ENCODE measurements at regions not wholly inside any gene's neighbourhood (a gene's known extent, or its start where the extent isn't known, plus 50 kb on each side); places are given as distances from the start of the nearest gene placed in this dataset.

DNA sequence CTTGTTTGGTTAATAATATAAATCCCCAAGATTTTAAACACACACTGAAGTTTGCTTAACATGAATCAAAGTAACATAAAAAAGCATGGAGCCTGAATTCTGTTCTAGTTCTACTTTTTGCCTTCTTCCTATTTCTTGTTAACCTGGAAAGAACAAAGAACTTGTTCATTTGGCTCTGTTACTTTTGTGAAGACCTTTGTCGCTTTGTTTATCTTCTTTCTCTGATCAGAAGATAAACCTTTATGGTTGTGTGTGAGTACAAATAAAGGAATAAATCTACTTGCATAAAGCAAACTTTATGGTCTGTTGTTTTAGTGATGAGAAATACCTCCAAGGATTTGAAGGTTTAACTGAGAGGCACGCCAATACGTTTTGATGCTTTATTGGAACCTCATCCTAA, 210.1 kb upstream of the SATB1 start:
- Histone ChIP-seq H4K5ac (ENCODE audit: insufficient read length, low read depth, low read length) (no peak overlapping the region), H3K4me1 (ENCODE audit: insufficient read depth, low read length) (no peaks in the 10 kb centered on the region), H3K56ac (ENCODE audit: insufficient read length, low read depth, low read length) (no peak overlapping the region), H3K18ac (ENCODE audit: insufficient read length, low read depth, low read length) (no peak overlapping the region), H4K8ac (replicated peaks; ENCODE audit: insufficient read length, low read depth, low read length) (no peak overlapping the region), H3K9me3 (ENCODE audit: control insufficient read depth, low read depth, low read length) (no peaks in the 10 kb centered on the region), H3K4me2 (ENCODE audit: insufficient read depth, insufficient read length, low read length) (no peak overlapping the region), H3K4ac (ENCODE audit: low read depth, low read length) (no peak overlapping the region), H2BK12ac (ENCODE audit: insufficient read length, low read depth, low read length) (no peak overlapping the region), H3K23ac (ENCODE audit: insufficient read length, low read depth, low read length) (no peak overlapping the region), H3K79me2 (ENCODE audit: insufficient read depth, low read length) (no peaks in the 10 kb centered on the region), H3K27me3 (ENCODE audit: insufficient read depth, low read length) (no peaks in the 10 kb centered on the region), H2AFZ (ENCODE audit: low read length) (no peak overlapping the region), H3K14ac (ENCODE audit: insufficient read depth, low read length) (no peak overlapping the region), H3K9ac (ENCODE audit: extremely low read depth, insufficient read length, low read length) (no peak overlapping the region), H3K27ac (ENCODE audit: insufficient read length, low read depth, low read length) (no peak overlapping the region), H3T11ph (ENCODE audit: low read length) (no peak overlapping the region), H2BK120ac (ENCODE audit: low read depth, low read length, poor library complexity, severe bottlenecking) (no peak overlapping the region), H2BK20ac (ENCODE audit: low read depth, low read length, poor library complexity, severe bottlenecking) (no peak overlapping the region), H3K23me2 (ENCODE audit: insufficient read length, low read depth, low read length, poor library complexity, severe bottlenecking) (no peaks in the 10 kb centered on the region), H2AK5ac (ENCODE audit: insufficient read length, low read length) (no peak overlapping the region), H2BK5ac (ENCODE audit: insufficient read length, low read length) (no peak overlapping the region), H2BK15ac (ENCODE audit: low read depth, low read length) (no peak overlapping the region), H4K91ac (ENCODE audit: insufficient read length, low read depth, low read length) (no peak overlapping the region), H3K79me1 (ENCODE audit: insufficient read depth, low read depth, low read length, poor library complexity, severe bottlenecking) (no peaks in the 10 kb centered on the region), H4K20me1 (ENCODE audit: control insufficient read depth, insufficient read depth, insufficient read length) (no peaks in the 10 kb centered on the region)
- H3K36me3 Mint-ChIP-seq (ENCODE audit: insufficient read depth in 1 of 3, low read depth in 3 of 3) = no peaks in the 10 kb centered on the region
- no peak for DNase-seq
- WGBS (ENCODE audit: extremely low coverage, insufficient read length, low lambda C conversion rate) = no CpG with 5 or more reads among the region's 3 CpGs
- H3K27ac Mint-ChIP-seq = no peak overlapping the region
- H3K9me3 Mint-ChIP-seq = peaks cover 0 to 4% of the 10 kb centered on the region in 2 experiments; a peak in 1 of 5 replicates
- no peaks in the 10 kb centered on the region for H3K27me3 Mint-ChIP-seq (ENCODE audit: low read depth)
- H3K4me3 Mint-ChIP-seq = no peak overlapping the region
- TF ChIP-seq, protein P1, sequence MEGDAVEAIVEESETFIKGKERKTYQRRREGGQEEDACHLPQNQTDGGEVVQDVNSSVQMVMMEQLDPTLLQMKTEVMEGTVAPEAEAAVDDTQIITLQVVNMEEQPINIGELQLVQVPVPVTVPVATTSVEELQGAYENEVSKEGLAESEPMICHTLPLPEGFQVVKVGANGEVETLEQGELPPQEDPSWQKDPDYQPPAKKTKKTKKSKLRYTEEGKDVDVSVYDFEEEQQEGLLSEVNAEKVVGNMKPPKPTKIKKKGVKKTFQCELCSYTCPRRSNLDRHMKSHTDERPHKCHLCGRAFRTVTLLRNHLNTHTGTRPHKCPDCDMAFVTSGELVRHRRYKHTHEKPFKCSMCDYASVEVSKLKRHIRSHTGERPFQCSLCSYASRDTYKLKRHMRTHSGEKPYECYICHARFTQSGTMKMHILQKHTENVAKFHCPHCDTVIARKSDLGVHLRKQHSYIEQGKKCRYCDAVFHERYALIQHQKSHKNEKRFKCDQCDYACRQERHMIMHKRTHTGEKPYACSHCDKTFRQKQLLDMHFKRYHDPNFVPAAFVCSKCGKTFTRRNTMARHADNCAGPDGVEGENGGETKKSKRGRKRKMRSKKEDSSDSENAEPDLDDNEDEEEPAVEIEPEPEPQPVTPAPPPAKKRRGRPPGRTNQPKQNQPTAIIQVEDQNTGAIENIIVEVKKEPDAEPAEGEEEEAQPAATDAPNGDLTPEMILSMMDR (conservative IDR thresholded peaks at IDR 0.05) = no peak
- peaks cover 2 to 4% of the 10 kb centered on the region in 2 experiments; a peak in 2 of 4 replicates for H3K4me1 Mint-ChIP-seq
